IMR-90 (cell line): ENCODE measurements at regions not wholly inside any gene's neighbourhood (a gene's known extent, or its start where the extent isn't known, plus 50 kb on each side); places are given as distances from the start of the nearest gene placed in this dataset.

Source experiments
- ATAC-seq: fragments of 200-7000 bp; cut with Tn5 transposase; 2 replicates; pipeline ENCODE4 v1.9.1; 2020; ENCODE audit warnings: low read depth, mild to moderate bottlenecking, moderate library complexity
- BruUV-seq: library from RNA; stranded (reverse); fragments of 400-500 nt; replicated peaks from 2 replicates; lab custom pipeline; 2021; lab: Mats Ljungman, UMichigan
- CTCF ChIA-PET: fragments of 300-600 bp; formaldehyde crosslinking; extraction: SDS; loops from one replicate; lab custom pipeline; 2021; ENCODE audit warnings: antibody characterized with exemption; lab: Yijun Ruan, JAX
- POLR2A ChIA-PET: fragments of 300-600 bp; sonication (Branson Sonifier 250); formaldehyde crosslinking; loops from one replicate; lab custom pipeline; 2022; ENCODE audit warnings: antibody characterized with exemption; ENCODE audit not compliant: unreplicated experiment; lab: Charles Lee
- DNase-seq: peaks from one replicate; pipeline ENCODE4 v3.0.0; 2013
- H2AFZ ChIP-seq: replicated peaks from 2 replicates; pipeline ENCODE3; 2013; ENCODE audit warnings: low read length, mild to moderate bottlenecking; ENCODE audit not compliant: poor library complexity
- H2AK5ac ChIP-seq: 2 replicates; pipeline ENCODE4 v1.6.1; 2013; ENCODE audit warnings: low read depth, low read length, inconsistent platforms
- H2AK9ac ChIP-seq: replicated peaks from 2 replicates; pipeline ENCODE3; 2013; ENCODE audit warnings: mild to moderate bottlenecking, low read depth, low read length, moderate library complexity; ENCODE audit not compliant: poor library complexity
- H2BK120ac ChIP-seq: 2 replicates; pipeline ENCODE4 v1.6.1; 2013; ENCODE audit warnings: low read depth, low read length, inconsistent platforms
- H2BK15ac ChIP-seq: 3 replicates; pipeline ENCODE4 v1.6.1; 2013; ENCODE audit warnings: low read depth, low read length, inconsistent platforms
- H2BK20ac ChIP-seq: 2 replicates; pipeline ENCODE4 v1.6.1; 2013; ENCODE audit warnings: low read depth, mild to moderate bottlenecking, inconsistent platforms, low read length, moderate library complexity
- H2BK5ac ChIP-seq: 2 replicates; pipeline ENCODE4 v1.6.1; 2013; ENCODE audit warnings: mild to moderate bottlenecking, low read depth, low read length, inconsistent platforms; ENCODE audit not compliant: poor library complexity, severe bottlenecking
- H3K14ac ChIP-seq: replicated peaks from 2 replicates; pipeline ENCODE4 v1.6.1; 2013; ENCODE audit warnings: low read depth, low read length, inconsistent platforms
- H3K18ac ChIP-seq: 2 replicates; pipeline ENCODE4 v1.6.1; 2013; ENCODE audit warnings: low read depth, low read length, control low read depth
- H3K23ac ChIP-seq: 2 replicates; pipeline ENCODE4 v1.6.1; 2013; ENCODE audit warnings: low read depth, low read length, inconsistent platforms
- H3K27ac ChIP-seq: 2 replicates; pipeline ENCODE4 v1.5.1; 2013; ENCODE audit warnings: mild to moderate bottlenecking, control low read depth, low read length; ENCODE audit not compliant: insufficient read depth
- H3K27me3 ChIP-seq: 2 replicates; pipeline ENCODE4 v1.6.1; 2013; ENCODE audit warnings: low read length; ENCODE audit not compliant: control insufficient read depth, insufficient read depth
- H3K36me3 ChIP-seq: 2 replicates; pipeline ENCODE4 v1.6.1; 2013; ENCODE audit warnings: low read length, mixed read lengths; ENCODE audit not compliant: control insufficient read depth, insufficient read depth
- H3K4ac ChIP-seq: 2 replicates; pipeline ENCODE4 v1.6.1; 2013; ENCODE audit warnings: low read depth, low read length, inconsistent platforms
- H3K4me1 ChIP-seq: 2 replicates; pipeline ENCODE4 v1.6.1; 2013; ENCODE audit warnings: low read length, mixed read lengths; ENCODE audit not compliant: control insufficient read depth, insufficient read depth
- H3K4me2 ChIP-seq: 2 replicates; pipeline ENCODE4 v1.6.1; 2013; ENCODE audit warnings: low read depth, mild to moderate bottlenecking, control low read depth, low read length, moderate library complexity
- H3K4me3 ChIP-seq: 2 replicates; pipeline ENCODE4 v1.5.1; 2013; ENCODE audit warnings: low read depth, mild to moderate bottlenecking, control low read depth, low read length, moderate library complexity; ENCODE audit not compliant: insufficient read depth
- H3K56ac ChIP-seq: 2 replicates; pipeline ENCODE4 v1.6.1; 2013; ENCODE audit warnings: low read length, inconsistent platforms; ENCODE audit not compliant: insufficient read depth; ENCODE audit errors: extremely low read depth
- H3K79me1 ChIP-seq, 2 experiments: 2 replicates each; pipeline ENCODE4 v1.6.1; 2013; ENCODE audit warnings: low read length in 2 of 2, inconsistent platforms in 1 of 2, low read depth in 1 of 2
- H3K9ac ChIP-seq: 2 replicates; pipeline ENCODE4 v1.6.1; 2013; ENCODE audit warnings: low read depth, low read length, control low read depth
- H3K9me1 ChIP-seq: 2 replicates; pipeline ENCODE4 v1.6.1; 2013; ENCODE audit warnings: low read length, inconsistent platforms; ENCODE audit not compliant: insufficient read depth
- H3K9me3 ChIP-seq: 2 replicates; pipeline ENCODE4 v1.6.1; 2013; ENCODE audit warnings: low read length; ENCODE audit not compliant: control insufficient read depth, insufficient read depth
- H4K20me1 ChIP-seq: 2 replicates; pipeline ENCODE4 v1.6.1; 2013; ENCODE audit warnings: low read length, inconsistent platforms; ENCODE audit not compliant: insufficient read depth
- H4K5ac ChIP-seq: 2 replicates; pipeline ENCODE4 v1.6.1; 2013; ENCODE audit warnings: mild to moderate bottlenecking, low read depth, low read length, control low read depth
- H4K8ac ChIP-seq, 2 experiments: 2 replicates each; pipeline ENCODE4 v1.6.1; 2013; ENCODE audit warnings: low read depth in 2 of 2, low read length in 2 of 2, control low read depth in 1 of 2, inconsistent platforms in 1 of 2
- H4K91ac ChIP-seq: 2 replicates; pipeline ENCODE4 v1.6.1; 2013; ENCODE audit warnings: low read depth, low read length, inconsistent platforms; ENCODE audit not compliant: insufficient read depth
- BHLHE40 ChIP-seq: fragments of 150-350 bp; IDR thresholded peaks from 2 replicates; pipeline ENCODE4 v1.6.1; 2016; ENCODE audit warnings: mild to moderate bottlenecking, low read depth, low read length
- CEBPB ChIP-seq: IDR thresholded peaks from 2 replicates; pipeline ENCODE4 v1.6.1; 2012; ENCODE audit warnings: low read depth, low read length, improper control_type of control experiment
- CHD1 ChIP-seq: IDR thresholded peaks from 2 replicates; pipeline ENCODE4 v1.6.1; 2012; ENCODE audit warnings: low read depth, low read length, improper control_type of control experiment
- CTCF ChIP-seq: conservative IDR thresholded peaks from 2 replicates; pipeline ENCODE4 v1.5.1; 2012; ENCODE audit warnings: mild to moderate bottlenecking, low read depth, low read length, improper control_type of control experiment
- ELK1 ChIP-seq: fragments of 150-350 bp; IDR thresholded peaks from 2 replicates; pipeline ENCODE4 v1.6.1; 2016; ENCODE audit warnings: low read depth, mild to moderate bottlenecking, low read length, moderate library complexity, borderline replicate concordance
- FOS ChIP-seq: fragments of 150-350 bp; IDR thresholded peaks from 2 replicates; pipeline ENCODE4 v1.6.1; 2016; ENCODE audit warnings: low read depth, low read length
- MAFK ChIP-seq: IDR thresholded peaks from 2 replicates; pipeline ENCODE4 v1.6.1; 2012; ENCODE audit warnings: low read depth, low read length, improper control_type of control experiment
- MAZ ChIP-seq: IDR thresholded peaks from 2 replicates; pipeline ENCODE4 v1.6.1; 2012; ENCODE audit warnings: low read depth, mild to moderate bottlenecking, low read length, improper control_type of control experiment, moderate library complexity, borderline replicate concordance
- MXI1 ChIP-seq: IDR thresholded peaks from 2 replicates; pipeline ENCODE4 v1.6.1; 2012; ENCODE audit warnings: low read depth, mild to moderate bottlenecking, low read length, moderate library complexity, borderline replicate concordance
- NFE2L2 ChIP-seq: fragments of 150-350 bp; IDR thresholded peaks from 2 replicates; pipeline ENCODE4 v1.6.1; 2016; ENCODE audit warnings: low read depth, mild to moderate bottlenecking, low read length
- RAD21 ChIP-seq: IDR thresholded peaks from 2 replicates; pipeline ENCODE4 v1.6.1; 2012; ENCODE audit warnings: low read length, improper control_type of control experiment
- RFX5 ChIP-seq: IDR thresholded peaks from 2 replicates; pipeline ENCODE4 v1.8.0; 2012; ENCODE audit warnings: low read depth, mild to moderate bottlenecking, low read length, moderate library complexity
- SMC3 ChIP-seq: fragments of 150-350 bp; IDR thresholded peaks from 2 replicates; pipeline ENCODE4 v1.6.1; 2016; ENCODE audit warnings: low read depth, mild to moderate bottlenecking, antibody characterized with exemption, low read length, moderate library complexity
- WGBS, 2 experiments: methylation state at CpG; one replicate each; pipeline versions ENCODE4 v1.1.5 to v1.1.7; 2013; ENCODE audit warnings: missing lambda C conversion rate in 2 of 2; ENCODE audit not compliant: insufficient read length in 1 of 2; ENCODE audit errors: extremely low coverage in 2 of 2; 5-methylcytosine and 5-hydroxymethylcytosine counted together
- dilution Hi-C: fragments of 300-500 bp; cut with HindIII; formaldehyde crosslinking; loops from one replicate; pipeline ENCODE4 v1.14.3; 2018; ENCODE audit warnings: low sequenced_read_pairs; ENCODE audit not compliant: unreplicated experiment
- in situ Hi-C: fragments of 300-500 bp; cut with MboI; formaldehyde crosslinking; loops from 3 replicates; pipeline ENCODE4 v1.14.3; 2019; ENCODE audit warnings: low sequenced_read_pairs, inconsistent platforms, mixed read lengths
- intact Hi-C: fragments of 100-400 bp; cut with micrococcal nuclease; formaldehyde crosslinking; loops from 2 replicates; pipeline ENCODE4 v1.10.0; 2022
- TF ChIP-seq, protein P1 (sequence below): fragments of 150-350 bp; IDR thresholded peaks from 2 replicates; pipeline ENCODE4 v1.6.1; 2017; ENCODE audit warnings: mild to moderate bottlenecking, antibody characterized with exemption, low read length, low read depth

DNA sequence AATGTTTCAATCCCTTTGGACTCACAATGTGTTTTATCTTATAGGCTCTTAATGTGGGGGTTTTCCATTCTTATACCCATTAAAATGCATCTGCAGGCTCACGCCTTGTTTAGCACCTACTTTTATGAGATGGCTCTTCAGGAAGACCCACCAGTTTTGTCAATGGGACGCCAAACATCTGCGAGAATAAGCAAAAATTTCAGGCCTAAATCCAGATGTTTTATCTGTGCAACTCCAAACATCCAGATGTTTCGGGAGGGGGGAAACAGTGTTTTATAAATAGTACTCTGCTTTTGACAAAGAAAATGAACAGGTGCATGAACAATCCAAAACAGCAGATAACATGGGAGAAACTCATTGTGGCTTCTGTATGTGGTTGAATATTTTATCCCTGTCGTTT is 342.8 kb downstream of the DHX15 start:
- Histone ChIP-seq H4K91ac (no peak overlapping the region), H3K18ac (no peak overlapping the region), H3K9me1 (no peaks in the 10 kb centered on the region), H3K9ac (no peak overlapping the region), H3K27me3 (peaks cover 5% of the 10 kb centered on the region), H4K5ac (no peak overlapping the region), H3K4ac (no peak overlapping the region), H4K20me1 (no peaks in the 10 kb centered on the region), H3K23ac (no peak overlapping the region), H3K79me1 (no peaks in the 10 kb centered on the region), H3K36me3 (no peaks in the 10 kb centered on the region), H3K9me3 (no peaks in the 10 kb centered on the region), H2AFZ (no peak overlapping the region), H2BK120ac (no peak overlapping the region), H2BK15ac (no peak overlapping the region), H3K27ac (no peak overlapping the region), H3K4me3 (no peak overlapping the region), H2BK5ac (no peak overlapping the region), H2AK5ac (no peak overlapping the region), H3K14ac (no peak overlapping the region), H4K8ac (no peak overlapping the region), H3K56ac (no peak overlapping the region), H3K4me1 (no peaks in the 10 kb centered on the region; the same call in 1 of the 2 replicates), H2AK9ac (no peak overlapping the region), H2BK20ac (no peak overlapping the region), H3K4me2 (no peak overlapping the region)
- dilution Hi-C loops (no loop called here), intact Hi-C loops (no loop called here), in situ Hi-C loops (no loop called here)
- no peak for ATAC-seq
- BruUV-seq: no TSS peak
- ChIA-PET POLR2A (no interaction called here), CTCF (interaction anchor here (1.3 kb wide), 1 partner anchor 9 kb away, joined by 3 read pairs; no protein-coding TSS in a partner anchor)
- no peak for DNase-seq
- no CpG with 5 or more reads among the region's 5 CpGs for WGBS, 2 experiments
- TF ChIP-seq CHD1 (no peak), FOS (no peak), BHLHE40 (no peak), MAZ (no peak), CEBPB (no peak), SMC3 (no peak), CTCF (no peak), RAD21 (no peak), MXI1 (no peak), ELK1 (no peak), RFX5 (no peak), MAFK (no peak), NFE2L2 (no peak)
- TF ChIP-seq, protein P1, sequence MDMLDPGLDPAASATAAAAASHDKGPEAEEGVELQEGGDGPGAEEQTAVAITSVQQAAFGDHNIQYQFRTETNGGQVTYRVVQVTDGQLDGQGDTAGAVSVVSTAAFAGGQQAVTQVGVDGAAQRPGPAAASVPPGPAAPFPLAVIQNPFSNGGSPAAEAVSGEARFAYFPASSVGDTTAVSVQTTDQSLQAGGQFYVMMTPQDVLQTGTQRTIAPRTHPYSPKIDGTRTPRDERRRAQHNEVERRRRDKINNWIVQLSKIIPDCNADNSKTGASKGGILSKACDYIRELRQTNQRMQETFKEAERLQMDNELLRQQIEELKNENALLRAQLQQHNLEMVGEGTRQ: no peak
